ENCODE measurements at regions not wholly inside any gene's neighbourhood (a gene's known extent, or its start where the extent isn't known, plus 50 kb on each side); places are given as distances from the start of the nearest gene placed in this dataset.

- DNase-seq (ENCODE audit: low spot score) = no peak
These were observed 50.6 kb upstream of the UQCRFS1 start for GRCh38 chr19:29263305-29264135.

DNA sequence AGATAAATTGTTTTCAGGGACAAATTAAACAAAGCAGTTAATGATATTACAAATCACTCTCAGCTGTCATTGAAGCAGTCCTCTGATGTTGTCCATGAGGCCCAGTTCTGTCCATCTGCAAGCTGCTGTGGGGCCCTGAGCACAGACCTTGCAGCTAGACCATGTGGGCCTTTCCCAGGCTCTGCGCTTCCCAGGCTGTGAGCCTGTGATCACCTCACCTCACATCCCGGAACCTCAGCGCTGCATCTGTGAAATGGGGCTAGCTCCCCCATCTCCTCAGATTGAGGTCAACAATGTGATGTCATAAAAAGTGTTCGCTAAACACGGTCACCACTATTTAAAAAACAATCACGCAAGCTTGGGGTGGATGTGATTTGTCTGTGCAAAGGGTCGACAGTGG lies 51.9 kb upstream of the UQCRFS1 start:
- no peak for DNase-seq (ENCODE audit: low spot score)

DNA sequence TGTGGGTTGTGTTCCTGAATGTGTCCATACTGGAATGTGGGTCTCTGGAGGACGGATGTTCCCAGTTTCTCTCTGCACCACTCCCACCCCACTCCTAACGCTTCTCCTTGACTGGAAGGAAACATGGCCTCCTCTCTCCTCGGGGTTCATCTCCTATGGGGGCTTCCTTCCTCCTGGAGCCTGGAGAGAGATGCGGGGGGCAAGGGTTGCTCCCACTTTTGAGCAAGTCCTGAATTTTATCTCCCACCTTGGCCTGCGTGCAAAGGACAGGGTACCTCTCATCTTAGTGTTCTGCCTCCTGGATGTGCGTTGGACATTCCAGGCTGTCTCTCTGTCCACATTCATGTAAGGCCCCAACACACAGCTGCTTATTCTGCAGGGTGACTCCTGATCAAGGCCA lies 52.5 kb upstream of the UQCRFS1 start:
- no peak for DNase-seq (ENCODE audit: low spot score)

DNA sequence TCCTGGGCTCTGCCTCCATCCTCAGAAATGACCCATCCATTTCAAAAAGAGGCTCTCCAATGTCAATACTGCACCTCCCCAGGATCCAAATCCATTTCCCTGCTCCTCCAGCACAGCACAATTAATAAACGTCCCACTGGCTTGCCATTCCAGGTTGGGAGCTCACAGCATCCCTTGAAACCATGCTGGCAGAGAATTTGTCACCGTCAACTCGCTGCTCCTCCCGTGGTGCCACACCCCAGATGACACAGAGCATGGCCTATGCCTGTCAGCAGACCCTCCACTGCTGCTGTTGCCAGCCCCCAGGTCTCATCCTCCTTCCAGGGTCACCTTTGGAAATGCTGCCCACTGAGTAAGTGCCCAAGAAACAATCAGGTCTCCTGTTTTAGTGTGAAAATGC lies 53.0 kb upstream of the UQCRFS1 start:
- no peak for DNase-seq (ENCODE audit: low spot score)

DNA sequence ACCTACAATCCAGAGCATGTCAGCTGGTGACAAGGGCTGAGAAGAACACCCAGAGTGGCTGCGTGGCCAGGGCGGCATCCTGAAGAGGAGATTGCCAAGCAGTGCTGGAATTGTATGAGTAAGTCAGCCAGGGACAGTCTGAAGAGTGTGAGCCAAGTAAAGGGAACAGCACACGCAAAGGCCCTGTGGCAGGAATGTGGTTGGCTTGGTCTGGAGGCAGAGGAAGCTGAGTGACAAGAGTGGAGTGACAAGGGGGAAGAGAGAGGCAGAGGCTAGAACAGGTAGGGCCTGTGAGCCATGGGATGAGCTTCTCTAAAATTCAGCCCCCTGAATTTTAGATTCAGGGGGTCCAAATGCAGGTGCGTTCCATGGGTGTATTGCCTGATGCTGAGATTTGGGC lies 53.7 kb upstream of the UQCRFS1 start:
- no peak for DNase-seq (ENCODE audit: low spot score)

- DNase-seq (ENCODE audit: low spot score) = no peak
These were observed 54.8 kb upstream of the UQCRFS1 start for GRCh38 chr19:29267701-29268100.

GRCh38 chr19:29268103-29268502 lies 55.2 kb upstream of the UQCRFS1 start:
- DNase-seq (ENCODE audit: low spot score) = no peak

- DNase-seq (ENCODE audit: low spot score) = no peak
These were observed 55.9 kb upstream of the UQCRFS1 start for GRCh38 chr19:29268721-29269393.

GRCh38 chr19:29269641-29270040 lies 56.7 kb upstream of the UQCRFS1 start:
- no peak for DNase-seq (ENCODE audit: low spot score)

DNA sequence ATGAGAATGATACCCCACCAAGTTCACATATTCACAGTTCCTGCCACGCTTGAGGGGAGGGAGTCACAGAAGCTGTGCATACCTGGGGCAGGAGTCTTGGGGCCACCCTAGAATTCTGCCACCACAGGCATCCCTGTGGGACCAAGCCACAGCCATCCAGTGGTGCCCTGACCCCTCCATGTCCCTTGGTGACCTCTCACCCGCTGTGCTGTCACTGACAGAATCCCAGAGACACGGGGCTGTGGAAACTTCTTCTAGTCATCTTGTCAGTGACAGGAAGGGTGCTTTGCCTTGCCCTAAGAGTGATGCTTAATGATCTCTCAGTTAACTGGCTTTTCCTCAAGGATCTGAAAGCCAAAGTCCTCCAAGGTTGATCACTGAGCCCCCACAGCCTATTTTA lies 58.4 kb upstream of the UQCRFS1 start:
- no peak for DNase-seq (ENCODE audit: low spot score)

DNA sequence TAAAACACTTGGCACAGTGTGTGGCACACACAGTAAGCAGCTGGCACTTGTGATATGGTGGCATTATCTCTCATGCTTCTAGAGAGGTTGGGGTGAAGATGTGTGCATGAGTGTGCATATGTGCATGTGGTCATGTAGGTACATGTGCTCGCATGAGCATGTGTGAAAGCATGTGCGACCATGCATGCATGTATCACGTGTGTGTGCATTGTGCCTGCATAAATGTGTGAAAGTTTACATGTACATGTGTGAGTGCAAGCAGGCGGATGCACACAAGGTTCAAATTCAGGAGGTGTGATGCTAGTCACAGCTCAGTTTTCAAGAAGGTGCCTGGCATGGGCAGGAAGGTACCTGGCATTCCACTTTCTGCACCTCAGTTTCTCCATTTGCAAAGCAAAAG lies 59.0 kb upstream of the UQCRFS1 start:
- no peak for DNase-seq (ENCODE audit: low spot score)

DNA sequence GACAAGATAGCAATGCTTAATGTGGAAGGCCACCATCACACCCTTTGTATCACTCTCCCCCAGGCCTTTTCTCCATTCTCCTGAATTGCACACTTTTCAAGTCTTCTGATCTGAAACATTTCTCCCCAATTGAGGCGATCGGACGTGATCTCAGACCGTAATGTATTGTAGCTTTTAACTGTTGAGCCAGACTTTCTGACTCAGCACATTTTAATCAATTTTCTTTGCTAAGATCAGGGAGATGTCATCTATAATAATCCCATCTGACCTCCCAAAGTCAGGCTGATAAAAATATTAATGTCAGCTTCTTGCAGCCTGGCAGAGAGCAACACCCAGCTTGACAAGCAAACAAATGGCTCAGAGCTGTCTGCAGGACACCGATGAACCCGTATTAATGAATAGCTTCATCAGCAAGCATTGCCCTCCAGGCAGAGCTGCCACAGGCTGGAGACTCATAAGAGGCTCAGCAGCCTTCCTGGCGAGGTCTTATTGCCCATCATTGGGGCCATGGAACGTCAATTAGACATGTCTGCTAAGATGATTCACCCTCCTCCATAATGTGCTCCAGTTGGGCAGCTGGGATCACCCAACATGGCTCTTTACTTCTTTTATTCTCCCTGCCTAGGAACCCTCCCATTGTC lies 60.2 kb upstream of the UQCRFS1 start:
- DNase-seq (ENCODE audit: low spot score) = no peak

GRCh38 chr19:29275266-29275665 lies 62.3 kb upstream of the UQCRFS1 start:
- DNase-seq (ENCODE audit: low spot score) = no peak

DNA sequence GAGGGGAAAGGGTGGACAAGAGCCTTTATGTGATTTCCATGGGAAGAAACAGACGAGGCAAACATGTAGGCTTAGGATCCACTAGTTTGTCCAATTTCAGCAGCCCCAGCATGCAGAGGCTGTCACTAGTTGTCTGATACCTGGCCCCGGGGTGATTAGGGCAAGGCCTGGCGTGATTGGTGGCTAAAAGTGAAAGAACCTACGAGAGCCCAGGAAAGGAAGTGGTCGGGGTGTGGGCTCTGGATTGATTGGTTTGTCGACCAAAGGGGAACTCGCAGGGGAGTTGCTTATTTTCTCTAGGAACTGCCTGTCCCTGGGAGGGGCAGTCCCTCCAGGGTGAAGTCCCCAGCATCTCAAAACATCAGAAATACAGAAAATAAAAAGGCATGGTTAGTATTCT lies 64.2 kb upstream of the UQCRFS1 start:
- DNase-seq (ENCODE audit: low spot score) = no peak

GRCh38 chr19:29278716-29279115 lies 65.8 kb upstream of the UQCRFS1 start:
- no peak for DNase-seq (ENCODE audit: low spot score)

GRCh38 chr19:29283366-29283765 lies 70.4 kb upstream of the UQCRFS1 start:
- no peak for DNase-seq (ENCODE audit: low spot score)

GRCh38 chr19:29285187-29285687 lies 72.3 kb upstream of the UQCRFS1 start:
- no peak for DNase-seq (ENCODE audit: low spot score)

DNA sequence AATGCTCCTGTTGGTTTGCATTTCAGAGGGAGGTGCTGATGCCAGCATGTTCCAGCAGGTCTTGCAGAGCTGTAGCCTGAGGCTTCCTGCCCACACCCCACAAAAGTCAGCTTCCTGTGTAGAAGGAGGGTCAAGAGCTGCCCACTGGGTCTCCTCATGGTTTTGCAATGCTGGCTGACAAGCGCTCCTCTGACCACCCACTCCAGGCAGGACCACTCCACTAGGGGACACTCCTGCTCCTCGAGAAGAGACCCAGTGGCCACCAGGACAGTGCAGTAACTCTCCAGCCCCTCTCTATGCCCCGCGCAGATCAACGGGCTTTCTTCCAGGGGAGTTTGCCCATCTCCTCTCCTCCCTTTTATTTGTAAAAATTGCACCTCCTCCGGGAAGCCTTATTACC lies 72.9 kb upstream of the UQCRFS1 start:
- DNase-seq (ENCODE audit: low spot score) = no peak

DNA sequence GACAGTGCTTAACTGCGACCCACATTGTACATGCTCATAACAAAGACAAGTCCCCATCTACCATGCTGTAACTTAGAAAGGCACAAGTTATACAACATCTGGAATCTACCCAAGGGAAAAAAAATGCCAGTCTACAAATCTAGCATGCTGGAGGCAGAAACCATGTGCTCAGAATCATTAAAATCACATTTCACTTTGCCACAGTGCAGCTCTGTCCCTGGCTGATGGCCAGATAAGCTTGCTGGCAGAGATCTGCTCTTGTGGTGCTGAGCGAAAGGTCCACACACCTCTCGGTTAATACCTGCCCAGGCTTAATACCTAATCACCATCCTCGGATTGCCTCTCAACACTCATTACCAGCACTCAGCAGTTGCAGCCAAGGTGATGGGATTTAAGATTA lies 74.1 kb upstream of the UQCRFS1 start:
- DNase-seq (ENCODE audit: low spot score) = no peak

DNA sequence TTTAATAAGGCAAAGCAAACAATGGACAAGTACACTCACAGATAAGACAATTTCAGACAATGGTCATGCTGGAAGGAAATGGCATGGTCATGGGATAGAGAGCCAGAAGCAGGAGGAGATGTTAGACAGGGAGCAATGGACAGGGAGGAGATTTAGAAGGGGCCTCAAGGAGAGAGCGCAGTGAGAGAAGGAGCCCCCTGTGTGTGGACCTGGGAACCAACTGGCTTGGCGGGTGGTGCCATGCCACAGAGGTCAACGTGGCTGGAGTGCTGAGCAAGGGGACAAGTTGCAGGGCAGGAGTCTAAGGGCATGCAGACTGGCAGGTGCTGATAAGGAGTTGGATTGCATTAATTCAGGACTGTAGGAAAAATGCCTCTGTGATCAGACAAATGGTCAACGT lies 75.3 kb upstream of the UQCRFS1 start:
- DNase-seq (ENCODE audit: low spot score) = no peak

GRCh38 chr19:29289020-29289419 lies 76.1 kb upstream of the UQCRFS1 start:
- DNase-seq (ENCODE audit: low spot score) = no peak

DNA sequence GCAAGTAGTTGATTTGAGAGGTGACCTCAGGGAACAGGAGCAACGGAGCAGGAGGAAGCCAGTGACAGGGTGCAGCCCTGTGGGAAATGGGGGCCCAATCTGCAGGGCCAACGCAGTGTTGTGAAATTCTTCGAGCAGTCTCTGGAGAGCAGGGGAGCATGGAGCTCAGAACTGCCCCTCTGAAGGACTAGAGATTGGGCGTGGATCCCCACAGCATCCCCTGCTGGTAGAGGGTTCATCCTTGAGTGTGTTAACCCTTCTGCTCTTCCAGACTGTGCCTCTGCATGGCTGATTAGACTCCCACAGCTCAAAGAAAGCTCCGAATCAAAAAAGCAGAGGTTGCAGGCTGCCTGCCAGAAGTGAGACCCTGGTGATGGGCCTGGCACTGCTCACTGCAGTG lies 77.9 kb upstream of the UQCRFS1 start:
- no peak for DNase-seq (ENCODE audit: low spot score)

DNA sequence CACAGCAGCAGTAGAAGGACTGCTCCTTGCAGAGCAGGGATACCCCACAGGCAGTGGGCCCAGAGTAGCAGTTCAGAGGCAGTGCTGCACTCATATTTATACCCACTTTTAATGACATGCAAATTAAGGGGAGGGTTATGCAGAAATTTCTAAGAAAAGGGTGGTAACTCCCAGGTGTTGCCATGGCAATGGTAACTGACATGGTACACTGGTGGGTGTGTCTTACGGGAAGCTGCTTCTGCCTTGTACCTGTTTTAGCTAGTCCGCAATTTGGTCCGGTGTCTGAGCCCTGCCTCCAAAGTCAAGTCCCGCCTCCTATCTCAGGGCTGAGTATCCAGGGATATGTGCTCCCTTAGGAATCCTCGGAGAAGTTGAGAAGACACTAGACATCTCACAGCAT lies 79.2 kb upstream of the UQCRFS1 start:
- DNase-seq (ENCODE audit: low spot score) = no peak
